ENCODE measurements at regions not wholly inside any gene's neighbourhood (a gene's known extent, or its start where the extent isn't known, plus 50 kb on each side); places are given as distances from the start of the nearest gene placed in this dataset.

GRCh38 chr9:706606-707459 lies 134.7 kb upstream of the DMRT1 start:
- TF ChIP-seq, protein P1, sequence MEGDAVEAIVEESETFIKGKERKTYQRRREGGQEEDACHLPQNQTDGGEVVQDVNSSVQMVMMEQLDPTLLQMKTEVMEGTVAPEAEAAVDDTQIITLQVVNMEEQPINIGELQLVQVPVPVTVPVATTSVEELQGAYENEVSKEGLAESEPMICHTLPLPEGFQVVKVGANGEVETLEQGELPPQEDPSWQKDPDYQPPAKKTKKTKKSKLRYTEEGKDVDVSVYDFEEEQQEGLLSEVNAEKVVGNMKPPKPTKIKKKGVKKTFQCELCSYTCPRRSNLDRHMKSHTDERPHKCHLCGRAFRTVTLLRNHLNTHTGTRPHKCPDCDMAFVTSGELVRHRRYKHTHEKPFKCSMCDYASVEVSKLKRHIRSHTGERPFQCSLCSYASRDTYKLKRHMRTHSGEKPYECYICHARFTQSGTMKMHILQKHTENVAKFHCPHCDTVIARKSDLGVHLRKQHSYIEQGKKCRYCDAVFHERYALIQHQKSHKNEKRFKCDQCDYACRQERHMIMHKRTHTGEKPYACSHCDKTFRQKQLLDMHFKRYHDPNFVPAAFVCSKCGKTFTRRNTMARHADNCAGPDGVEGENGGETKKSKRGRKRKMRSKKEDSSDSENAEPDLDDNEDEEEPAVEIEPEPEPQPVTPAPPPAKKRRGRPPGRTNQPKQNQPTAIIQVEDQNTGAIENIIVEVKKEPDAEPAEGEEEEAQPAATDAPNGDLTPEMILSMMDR (IDR thresholded peaks at IDR 0.05), result no peak
- TF ChIP-seq POLR2A (IDR thresholded peaks at IDR 0.05), result no peak

Measured in prostate gland (tissue), 2 donors.